ENCODE measurements at regions not wholly inside any gene's neighbourhood (a gene's known extent, or its start where the extent isn't known, plus 50 kb on each side); places are given as distances from the start of the nearest gene placed in this dataset.

DNA sequence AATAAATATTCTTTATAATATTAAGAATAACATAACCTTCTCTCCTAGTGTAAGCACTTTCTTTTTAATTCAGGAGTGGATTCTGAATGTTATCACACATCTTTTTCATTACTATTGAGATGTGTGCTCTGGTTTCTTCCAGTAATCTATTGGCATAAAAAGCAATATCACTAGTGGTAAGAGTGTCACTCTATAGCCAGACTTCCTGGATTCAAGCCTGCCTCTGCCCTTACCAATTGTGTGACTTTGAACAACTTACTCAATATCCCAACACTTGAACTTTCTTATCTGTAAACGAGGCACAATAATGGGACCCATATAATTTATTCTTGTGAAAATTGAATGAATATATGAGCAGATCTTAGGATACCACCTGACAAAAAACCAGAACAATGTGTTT is 71.0 kb downstream of the SEM1 start:
- no peaks in the 10 kb centered on the region for H3K36me3 ChIP-seq
- no peaks in the 10 kb centered on the region for H3K9me3 ChIP-seq
- intact Hi-C loops (cut with DNase I) = no loop called here
- no peak overlapping the region for H3K27ac ChIP-seq
- H3K4me3 ChIP-seq = no peak overlapping the region
- TF ChIP-seq, protein P1, sequence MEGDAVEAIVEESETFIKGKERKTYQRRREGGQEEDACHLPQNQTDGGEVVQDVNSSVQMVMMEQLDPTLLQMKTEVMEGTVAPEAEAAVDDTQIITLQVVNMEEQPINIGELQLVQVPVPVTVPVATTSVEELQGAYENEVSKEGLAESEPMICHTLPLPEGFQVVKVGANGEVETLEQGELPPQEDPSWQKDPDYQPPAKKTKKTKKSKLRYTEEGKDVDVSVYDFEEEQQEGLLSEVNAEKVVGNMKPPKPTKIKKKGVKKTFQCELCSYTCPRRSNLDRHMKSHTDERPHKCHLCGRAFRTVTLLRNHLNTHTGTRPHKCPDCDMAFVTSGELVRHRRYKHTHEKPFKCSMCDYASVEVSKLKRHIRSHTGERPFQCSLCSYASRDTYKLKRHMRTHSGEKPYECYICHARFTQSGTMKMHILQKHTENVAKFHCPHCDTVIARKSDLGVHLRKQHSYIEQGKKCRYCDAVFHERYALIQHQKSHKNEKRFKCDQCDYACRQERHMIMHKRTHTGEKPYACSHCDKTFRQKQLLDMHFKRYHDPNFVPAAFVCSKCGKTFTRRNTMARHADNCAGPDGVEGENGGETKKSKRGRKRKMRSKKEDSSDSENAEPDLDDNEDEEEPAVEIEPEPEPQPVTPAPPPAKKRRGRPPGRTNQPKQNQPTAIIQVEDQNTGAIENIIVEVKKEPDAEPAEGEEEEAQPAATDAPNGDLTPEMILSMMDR (IDR thresholded peaks at IDR 0.05) = no peak
- ATAC-seq = no peak
- H3K27me3 ChIP-seq = no peaks in the 10 kb centered on the region
- DNase-seq = no peak
- H3K4me1 ChIP-seq = no peaks in the 10 kb centered on the region

DNA sequence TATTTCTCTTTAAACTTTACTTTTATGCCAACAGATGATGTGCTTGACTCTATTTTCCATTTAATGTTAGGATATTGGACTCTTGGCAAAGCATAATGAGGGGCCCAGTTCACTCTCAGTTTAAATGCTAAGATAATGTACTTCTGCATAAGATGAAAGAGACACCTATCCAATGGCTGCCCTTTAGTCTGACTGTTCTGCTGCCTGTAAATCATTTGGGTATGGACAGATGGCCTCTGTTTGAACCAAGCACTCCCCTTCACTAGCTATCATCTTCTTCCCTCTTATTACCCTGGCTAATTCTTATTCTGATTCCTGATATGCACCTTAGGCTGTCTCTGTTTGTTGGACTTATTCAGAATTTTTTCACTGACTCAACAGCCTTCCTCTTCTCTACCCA is 72.1 kb downstream of the SEM1 start:
- Histone ChIP-seq H3K9me3 (no peaks in the 10 kb centered on the region), H3K4me1 (no peaks in the 10 kb centered on the region), H3K27me3 (no peaks in the 10 kb centered on the region), H3K36me3 (no peaks in the 10 kb centered on the region), H3K4me3 (no peak overlapping the region), H3K27ac (no peak overlapping the region)
- intact Hi-C loops (cut with DNase I) = no loop called here
- no peak for DNase-seq
- TF ChIP-seq, protein P1 (IDR thresholded peaks at IDR 0.05) = no peak
- no peak for ATAC-seq

DNA sequence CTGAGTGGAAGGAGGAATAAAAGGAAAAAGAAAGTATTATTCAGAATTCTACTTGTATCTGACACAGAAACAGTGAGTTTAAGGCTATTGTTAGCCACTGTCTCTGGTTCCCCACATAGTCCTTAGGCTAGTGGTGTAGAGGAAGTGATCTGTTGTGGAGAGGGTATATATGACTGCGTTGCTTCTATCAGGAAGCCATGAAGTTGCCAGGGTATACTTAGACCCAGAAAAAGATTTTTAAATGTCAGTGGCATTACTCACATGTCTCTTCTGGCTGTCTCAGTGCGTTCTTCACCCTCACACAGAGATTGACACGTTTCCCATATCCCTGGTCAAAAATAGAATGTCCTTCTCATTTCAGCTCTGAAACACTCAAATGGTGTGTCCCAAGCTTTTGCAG is 72.7 kb downstream of the SEM1 start:
- no peaks in the 10 kb centered on the region for H3K27me3 ChIP-seq
- H3K4me3 ChIP-seq = no peak overlapping the region
- H3K9me3 ChIP-seq = no peaks in the 10 kb centered on the region
- no peak overlapping the region for H3K27ac ChIP-seq
- intact Hi-C loops (cut with DNase I) = no loop called here
- H3K4me1 ChIP-seq = no peaks in the 10 kb centered on the region
- TF ChIP-seq, protein P1 (IDR thresholded peaks at IDR 0.05) = no peak
- DNase-seq (no peak), ATAC-seq (no peak)
- no peaks in the 10 kb centered on the region for H3K36me3 ChIP-seq

DNA sequence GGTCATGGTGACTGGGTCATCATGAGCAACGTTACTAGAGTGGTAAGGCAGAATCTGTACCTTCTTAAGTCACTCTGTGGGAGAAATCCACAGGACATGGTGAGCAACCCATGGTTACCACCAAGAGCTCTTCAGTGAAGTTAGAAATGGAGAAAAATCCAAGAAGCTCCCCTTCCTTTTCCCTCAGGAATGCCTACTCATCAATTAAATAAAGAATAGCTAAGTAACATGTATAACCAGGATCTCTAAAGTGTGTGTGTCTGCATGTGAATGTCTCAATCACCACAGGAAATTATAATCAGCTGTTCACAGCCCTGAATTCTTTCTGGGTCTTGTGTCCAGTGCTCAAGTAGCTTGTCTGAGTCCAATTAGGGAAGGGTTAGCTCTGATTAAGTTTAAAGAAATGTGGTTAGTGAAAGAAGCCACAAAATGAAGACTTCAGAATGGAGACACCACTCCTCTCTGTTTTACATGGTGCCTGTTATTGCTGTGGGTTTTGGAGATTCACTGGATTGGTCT is 73.2 kb downstream of the SEM1 start:
- DNase-seq (no peak), ATAC-seq (no peak)
- Histone ChIP-seq H3K4me1 (no peaks in the 10 kb centered on the region), H3K9me3 (no peaks in the 10 kb centered on the region), H3K27ac (no peak overlapping the region), H3K4me3 (no peak overlapping the region), H3K27me3 (no peaks in the 10 kb centered on the region), H3K36me3 (no peaks in the 10 kb centered on the region)
- intact Hi-C loops (cut with DNase I) = no loop called here
- TF ChIP-seq, protein P1 (IDR thresholded peaks at IDR 0.05) = no peak

DNA sequence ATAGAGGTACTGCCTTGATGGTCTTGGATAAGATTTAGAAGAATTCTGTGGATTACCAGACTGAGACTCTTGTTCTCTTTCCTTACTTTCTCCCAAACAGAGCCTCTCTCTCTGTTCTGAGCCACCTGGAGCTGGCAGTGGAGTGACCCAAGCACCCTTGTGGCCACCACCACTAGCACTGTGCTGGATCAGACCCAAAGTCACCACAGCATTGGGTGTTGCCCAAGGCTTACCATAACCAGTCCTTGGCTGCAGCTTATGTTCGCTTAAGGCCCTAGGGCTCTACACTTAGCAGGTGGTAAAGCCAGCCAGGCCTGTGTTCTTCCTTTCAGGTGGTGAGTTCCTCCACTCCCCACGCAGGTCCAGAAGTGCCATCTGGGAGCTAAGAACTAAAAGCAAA is 79.8 kb downstream of the SEM1 start:
- DNase-seq (no peak), ATAC-seq (no peak)
- no peaks in the 10 kb centered on the region for H3K9me3 ChIP-seq
- H3K36me3 ChIP-seq = no peaks in the 10 kb centered on the region
- H3K27ac ChIP-seq = no peak overlapping the region
- H3K4me1 ChIP-seq = no peaks in the 10 kb centered on the region
- TF ChIP-seq, protein P1 (IDR thresholded peaks at IDR 0.05) = no peak
- intact Hi-C loops (cut with DNase I) = no loop called here
- no peaks in the 10 kb centered on the region for H3K27me3 ChIP-seq
- no peak overlapping the region for H3K4me3 ChIP-seq

DNA sequence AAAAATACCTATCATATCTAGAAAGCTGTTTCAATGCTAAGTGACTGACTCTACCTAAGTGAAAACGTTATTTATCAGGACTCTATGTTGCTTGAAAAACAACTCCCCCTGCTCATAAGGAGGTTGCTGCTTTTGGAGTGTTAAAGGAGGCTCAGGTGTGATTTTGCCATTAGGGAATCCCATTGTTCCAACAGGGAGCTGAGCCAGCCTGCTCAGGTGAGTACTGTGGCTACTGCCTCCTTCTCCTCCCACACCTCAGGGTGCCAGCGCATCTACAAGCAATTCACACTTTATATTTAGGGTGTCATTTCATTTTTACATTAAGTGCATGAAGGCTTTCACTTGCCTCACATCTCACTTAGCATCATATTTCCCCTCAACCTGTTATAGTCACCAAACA is 84.7 kb downstream of the SEM1 start:
- H3K27ac ChIP-seq = no peak overlapping the region
- H3K27me3 ChIP-seq = no peaks in the 10 kb centered on the region
- TF ChIP-seq, protein P1 (IDR thresholded peaks at IDR 0.05) = no peak
- H3K9me3 ChIP-seq = no peaks in the 10 kb centered on the region
- intact Hi-C loops (cut with DNase I) = no loop called here
- H3K4me1 ChIP-seq = no peaks in the 10 kb centered on the region
- H3K4me3 ChIP-seq = no peak overlapping the region
- ATAC-seq = no peak
- no peaks in the 10 kb centered on the region for H3K36me3 ChIP-seq
- no peak for DNase-seq

Measured in upper lobe of right lung (tissue), 1 donor.